ENCODE measurements at regions not wholly inside any gene's neighbourhood (a gene's known extent, or its start where the extent isn't known, plus 50 kb on each side); places are given as distances from the start of the nearest gene placed in this dataset.

- no peak for DNase-seq
Measured at GRCh38 chr15:47998619-47999019, 122.2 kb upstream of the SLC24A5 start.

- no peak for DNase-seq
Measured at GRCh38 chr15:48001393-48002039, 119.3 kb upstream of the SLC24A5 start.

GRCh38 chr15:48002767-48003166 is 118.0 kb upstream of the SLC24A5 start:
- DNase-seq: no peak

- no peak for DNase-seq
Measured at GRCh38 chr15:48003441-48003840, 117.3 kb upstream of the SLC24A5 start.

GRCh38 chr15:48005077-48005476 is 115.7 kb upstream of the SLC24A5 start:
- DNase-seq: no peak

GRCh38 chr15:48006031-48006511 is 114.7 kb upstream of the SLC24A5 start:
- no peak for DNase-seq

- no peak for DNase-seq
Measured at GRCh38 chr15:48010316-48010715, 110.5 kb upstream of the SLC24A5 start.

- no peak for DNase-seq
Measured at GRCh38 chr15:48012191-48012590, 108.6 kb upstream of the SLC24A5 start.

GRCh38 chr15:48016865-48017264 is 103.9 kb upstream of the SLC24A5 start:
- DNase-seq: no peak

- no peak for DNase-seq
Measured at GRCh38 chr15:48017747-48018146, 103.0 kb upstream of the SLC24A5 start.

GRCh38 chr15:48020166-48020565 is 100.6 kb upstream of the SLC24A5 start:
- DNase-seq: no peak

GRCh38 chr15:48021336-48022086 is 99.3 kb upstream of the SLC24A5 start:
- no peak for DNase-seq

GRCh38 chr15:48025118-48025517 is 95.7 kb upstream of the SLC24A5 start:
- DNase-seq: no peak

GRCh38 chr15:48028712-48029111 is 92.1 kb upstream of the SLC24A5 start:
- no peak for DNase-seq

- DNase-seq: no peak
Measured at GRCh38 chr15:48029642-48030041, 91.1 kb upstream of the SLC24A5 start.

- no peak for DNase-seq
Measured at GRCh38 chr15:48031466-48031865, 89.3 kb upstream of the SLC24A5 start.

- DNase-seq: no peak
Measured at GRCh38 chr15:48031973-48032372, 88.8 kb upstream of the SLC24A5 start.

- no peak for DNase-seq
Measured at GRCh38 chr15:48032911-48033310, 87.9 kb upstream of the SLC24A5 start.

GRCh38 chr15:48038221-48038620 is 82.6 kb upstream of the SLC24A5 start:
- DNase-seq: no peak

GRCh38 chr15:48040166-48040817 is 80.5 kb upstream of the SLC24A5 start:
- no peak for DNase-seq

- no peak for DNase-seq
Measured at GRCh38 chr15:48041454-48041853, 79.3 kb upstream of the SLC24A5 start.

GRCh38 chr15:48046813-48047438 is 73.9 kb upstream of the SLC24A5 start:
- DNase-seq: no peak

GRCh38 chr15:48049736-48050135 is 71.1 kb upstream of the SLC24A5 start:
- DNase-seq: no peak

- no peak for DNase-seq
Measured at GRCh38 chr15:48052946-48053345, 67.8 kb upstream of the SLC24A5 start.
